ENCODE measurements at regions not wholly inside any gene's neighbourhood (a gene's known extent, or its start where the extent isn't known, plus 50 kb on each side); places are given as distances from the start of the nearest gene placed in this dataset.

- no peak overlapping the region for H3K4me3 ChIP-seq (ENCODE audit: low read depth, low read length)
- TF ChIP-seq, protein P1, sequence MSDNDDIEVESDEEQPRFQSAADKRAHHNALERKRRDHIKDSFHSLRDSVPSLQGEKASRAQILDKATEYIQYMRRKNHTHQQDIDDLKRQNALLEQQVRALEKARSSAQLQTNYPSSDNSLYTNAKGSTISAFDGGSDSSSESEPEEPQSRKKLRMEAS (IDR thresholded peaks at IDR 0.05; ENCODE audit: low read depth, low read length) = no peak
- TF ChIP-seq POLR2A (IDR thresholded peaks at IDR 0.05; ENCODE audit: extremely low read depth, insufficient read length) (no peak), MYC (IDR thresholded peaks at IDR 0.05; ENCODE audit: low read depth, low read length) (no peak), CTCF (IDR thresholded peaks at IDR 0.05; ENCODE audit: low read depth, low read length) (no peak)
- no peak for DNase-seq (ENCODE audit: low read depth)
Measured at GRCh38 chr14:36465178-36465577, 54.9 kb downstream of the NKX2-1 start.

- DNase-seq (ENCODE audit: low read depth) = no peak
- no peak for TF ChIP-seq CTCF (IDR thresholded peaks at IDR 0.05; ENCODE audit: low read depth, low read length)
- TF ChIP-seq, protein P1 (IDR thresholded peaks at IDR 0.05; ENCODE audit: low read depth, low read length) = no peak
- TF ChIP-seq MYC (IDR thresholded peaks at IDR 0.05; ENCODE audit: low read depth, low read length) = no peak
- no peak for TF ChIP-seq POLR2A (IDR thresholded peaks at IDR 0.05; ENCODE audit: extremely low read depth, insufficient read length)
- no peak overlapping the region for H3K4me3 ChIP-seq (ENCODE audit: low read depth, low read length)
Measured at GRCh38 chr14:36462890-36463289, 57.1 kb downstream of the NKX2-1 start.

DNA sequence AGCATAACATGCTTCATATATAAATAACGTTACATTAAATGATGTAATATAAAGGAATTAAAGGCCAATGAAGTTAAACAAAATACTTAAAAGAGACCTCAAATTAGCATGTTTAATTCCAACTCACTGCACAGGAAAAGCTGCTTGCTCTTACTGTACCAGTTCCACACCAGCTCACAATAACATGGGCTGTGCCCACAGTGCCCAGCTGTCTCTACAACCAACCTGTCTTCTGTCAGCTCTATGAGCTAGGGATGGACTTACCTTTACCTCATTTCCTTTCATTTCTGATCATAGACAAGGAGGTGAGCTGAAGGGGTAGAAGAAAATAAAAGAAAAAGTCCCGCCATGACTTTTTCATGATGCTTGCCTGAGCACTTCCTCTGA, 64.8 kb downstream of the NKX2-1 start:
- TF ChIP-seq POLR2A (IDR thresholded peaks at IDR 0.05; ENCODE audit: extremely low read depth, insufficient read length) = no peak
- no peak for TF ChIP-seq CTCF (IDR thresholded peaks at IDR 0.05; ENCODE audit: low read depth, low read length)
- TF ChIP-seq, protein P1 (IDR thresholded peaks at IDR 0.05; ENCODE audit: low read depth, low read length) = no peak
- no peak for TF ChIP-seq MYC (IDR thresholded peaks at IDR 0.05; ENCODE audit: low read depth, low read length)
- DNase-seq (ENCODE audit: low read depth) = no peak
- H3K4me3 ChIP-seq (ENCODE audit: low read depth, low read length) = no peak overlapping the region

- H3K4me3 ChIP-seq (ENCODE audit: low read depth, low read length) = no peak overlapping the region
- TF ChIP-seq POLR2A (IDR thresholded peaks at IDR 0.05; ENCODE audit: extremely low read depth, insufficient read length) = no peak
- TF ChIP-seq, protein P1 (IDR thresholded peaks at IDR 0.05; ENCODE audit: low read depth, low read length) = no peak
- no peak for TF ChIP-seq CTCF (IDR thresholded peaks at IDR 0.05; ENCODE audit: low read depth, low read length)
- no peak for TF ChIP-seq MYC (IDR thresholded peaks at IDR 0.05; ENCODE audit: low read depth, low read length)
Measured at GRCh38 chr14:36454599-36455240, 65.3 kb downstream of the NKX2-1 start.

GRCh38 chr14:36452860-36453259, 67.2 kb downstream of the NKX2-1 start:
- no peak overlapping the region for H3K4me3 ChIP-seq (ENCODE audit: low read depth, low read length)
- TF ChIP-seq, protein P1 (IDR thresholded peaks at IDR 0.05; ENCODE audit: low read depth, low read length) = no peak
- no peak for TF ChIP-seq POLR2A (IDR thresholded peaks at IDR 0.05; ENCODE audit: extremely low read depth, insufficient read length)
- no peak for TF ChIP-seq CTCF (IDR thresholded peaks at IDR 0.05; ENCODE audit: low read depth, low read length)
- no peak for DNase-seq (ENCODE audit: low read depth)

More at GRCh38 chr14:36454599-36455240, 65.3 kb downstream of the NKX2-1 start:
- DNase-seq (ENCODE audit: low read depth) = no peak
